ENCODE measurements at regions not wholly inside any gene's neighbourhood (a gene's known extent, or its start where the extent isn't known, plus 50 kb on each side); places are given as distances from the start of the nearest gene placed in this dataset.

- TF ChIP-seq, protein P1, sequence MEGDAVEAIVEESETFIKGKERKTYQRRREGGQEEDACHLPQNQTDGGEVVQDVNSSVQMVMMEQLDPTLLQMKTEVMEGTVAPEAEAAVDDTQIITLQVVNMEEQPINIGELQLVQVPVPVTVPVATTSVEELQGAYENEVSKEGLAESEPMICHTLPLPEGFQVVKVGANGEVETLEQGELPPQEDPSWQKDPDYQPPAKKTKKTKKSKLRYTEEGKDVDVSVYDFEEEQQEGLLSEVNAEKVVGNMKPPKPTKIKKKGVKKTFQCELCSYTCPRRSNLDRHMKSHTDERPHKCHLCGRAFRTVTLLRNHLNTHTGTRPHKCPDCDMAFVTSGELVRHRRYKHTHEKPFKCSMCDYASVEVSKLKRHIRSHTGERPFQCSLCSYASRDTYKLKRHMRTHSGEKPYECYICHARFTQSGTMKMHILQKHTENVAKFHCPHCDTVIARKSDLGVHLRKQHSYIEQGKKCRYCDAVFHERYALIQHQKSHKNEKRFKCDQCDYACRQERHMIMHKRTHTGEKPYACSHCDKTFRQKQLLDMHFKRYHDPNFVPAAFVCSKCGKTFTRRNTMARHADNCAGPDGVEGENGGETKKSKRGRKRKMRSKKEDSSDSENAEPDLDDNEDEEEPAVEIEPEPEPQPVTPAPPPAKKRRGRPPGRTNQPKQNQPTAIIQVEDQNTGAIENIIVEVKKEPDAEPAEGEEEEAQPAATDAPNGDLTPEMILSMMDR (IDR thresholded peaks at IDR 0.05; ENCODE audit: unreplicated experiment), result no peak
- DNase-seq (ENCODE audit: low spot score, unreplicated experiment), result no peak
- Mint-ChIP-seq H3K36me3 (ENCODE audit: insufficient read depth) (no peaks in the 10 kb centered on the region), H3K4me3 (ENCODE audit: low read depth) (no peak overlapping the region), H3K4me1 (ENCODE audit: low read depth) (no peaks in the 10 kb centered on the region), H3K9me3 (ENCODE audit: low read depth) (peaks cover 6% of the 10 kb centered on the region), H3K27ac (no peak overlapping the region), H3K27me3 (no peaks in the 10 kb centered on the region)
These were observed 506.3 kb upstream of the RAG2 start for GRCh38 chr11:37104380-37104779.

DNA sequence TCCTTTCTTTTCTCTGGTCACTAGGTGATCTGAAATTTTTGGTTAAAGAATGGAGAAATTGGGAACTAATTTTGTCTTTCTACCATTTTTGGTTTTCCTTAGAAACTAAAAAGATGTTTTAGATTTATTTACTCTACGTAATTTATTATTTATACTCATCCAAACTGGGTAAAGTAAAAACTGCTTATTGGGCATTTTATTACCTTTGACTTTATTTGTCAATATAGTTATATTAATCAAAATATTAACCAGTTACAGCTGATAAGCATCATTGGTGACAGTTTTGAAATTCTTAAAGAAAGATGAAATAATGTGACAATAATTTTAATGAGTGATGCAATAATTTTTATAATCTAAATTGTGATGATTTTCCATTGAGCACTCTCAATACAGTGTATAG, 502.0 kb upstream of the RAG2 start:
- no peak for DNase-seq (ENCODE audit: low spot score, unreplicated experiment)
- H3K4me1 Mint-ChIP-seq (ENCODE audit: low read depth), result no peaks in the 10 kb centered on the region
- H3K4me3 Mint-ChIP-seq (ENCODE audit: low read depth), result no peak overlapping the region
- H3K9me3 Mint-ChIP-seq (ENCODE audit: low read depth), result peaks cover 6% of the 10 kb centered on the region
- no peaks in the 10 kb centered on the region for H3K27me3 Mint-ChIP-seq
- no peaks in the 10 kb centered on the region for H3K36me3 Mint-ChIP-seq (ENCODE audit: insufficient read depth)
- no peak overlapping the region for H3K27ac Mint-ChIP-seq
- TF ChIP-seq, protein P1 (IDR thresholded peaks at IDR 0.05; ENCODE audit: unreplicated experiment), result no peak

GRCh38 chr11:37092487-37092886, 494.5 kb upstream of the RAG2 start:
- H3K9me3 Mint-ChIP-seq (ENCODE audit: low read depth), result no peaks in the 10 kb centered on the region
- no peak overlapping the region for H3K4me3 Mint-ChIP-seq (ENCODE audit: low read depth)
- no peaks in the 10 kb centered on the region for H3K27me3 Mint-ChIP-seq
- peaks cover 9% of the 10 kb centered on the region for H3K4me1 Mint-ChIP-seq (ENCODE audit: low read depth)
- TF ChIP-seq, protein P1 (IDR thresholded peaks at IDR 0.05; ENCODE audit: unreplicated experiment), result no peak
- H3K36me3 Mint-ChIP-seq (ENCODE audit: insufficient read depth), result no peaks in the 10 kb centered on the region
- H3K27ac Mint-ChIP-seq, result no peak overlapping the region
- no peak for DNase-seq (ENCODE audit: low spot score, unreplicated experiment)

GRCh38 chr11:37089439-37089838, 491.4 kb upstream of the RAG2 start:
- H3K9me3 Mint-ChIP-seq (ENCODE audit: low read depth), result peaks cover 2% of the 10 kb centered on the region
- no peaks in the 10 kb centered on the region for H3K27me3 Mint-ChIP-seq

GRCh38 chr11:37088573-37088910, 490.5 kb upstream of the RAG2 start:
- no peaks in the 10 kb centered on the region for H3K36me3 Mint-ChIP-seq (ENCODE audit: insufficient read depth)
- TF ChIP-seq, protein P1 (IDR thresholded peaks at IDR 0.05; ENCODE audit: unreplicated experiment), result no peak
- H3K9me3 Mint-ChIP-seq (ENCODE audit: low read depth), result peaks cover 2% of the 10 kb centered on the region
- H3K27ac Mint-ChIP-seq, result no peak overlapping the region
- no peaks in the 10 kb centered on the region for H3K27me3 Mint-ChIP-seq
- peaks cover 32% of the 10 kb centered on the region for H3K4me1 Mint-ChIP-seq (ENCODE audit: low read depth)
- DNase-seq (ENCODE audit: low spot score, unreplicated experiment), result no peak
- no peak overlapping the region for H3K4me3 Mint-ChIP-seq (ENCODE audit: low read depth)

More at GRCh38 chr11:37089439-37089838, 491.4 kb upstream of the RAG2 start:
- DNase-seq (ENCODE audit: low spot score, unreplicated experiment), result no peak
- Mint-ChIP-seq H3K4me1 (ENCODE audit: low read depth) (peaks cover 26% of the 10 kb centered on the region), H3K27ac (no peak overlapping the region), H3K4me3 (ENCODE audit: low read depth) (no peak overlapping the region), H3K36me3 (ENCODE audit: insufficient read depth) (no peaks in the 10 kb centered on the region)
- TF ChIP-seq, protein P1 (IDR thresholded peaks at IDR 0.05; ENCODE audit: unreplicated experiment), result no peak
